NCI-H526 treated with DMSO at 0.1 percent for 48 hours (cell line): ENCODE measurements at regions not wholly inside any gene's neighbourhood (a gene's known extent, or its start where the extent isn't known, plus 50 kb on each side); places are given as distances from the start of the nearest gene placed in this dataset.
A peak's percentile ranks its signal among the peaks of the same experiment; 100 is the strongest.
"Not testable (repeated sequence)": the region's sequence is repeated elsewhere in the genome, so short reads cannot be mapped to it uniquely, and the experiment has no call there.

Source experiments
- DNase-seq: peaks from one replicate; lab custom pipeline; 2025; lab: John Stamatoyannopoulos, UW

DNA sequence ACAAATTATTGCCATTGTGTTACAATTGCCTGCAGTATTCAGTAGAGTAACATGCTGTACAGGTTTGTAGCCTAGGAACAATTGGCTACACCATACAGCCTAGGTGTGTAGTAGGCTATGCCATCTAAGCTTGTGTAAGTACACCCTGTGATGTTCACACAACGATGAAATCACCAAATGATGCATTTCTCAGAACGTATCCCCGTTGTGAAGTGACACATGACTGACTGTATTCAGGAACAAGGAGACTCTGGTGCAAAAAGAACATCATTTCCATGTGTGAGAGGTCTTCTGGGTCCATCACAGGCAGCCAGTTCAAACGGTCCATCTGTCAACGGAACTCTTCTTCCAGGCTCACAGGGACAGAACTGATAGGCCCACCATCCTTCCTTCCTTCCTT lies 263.7 kb downstream of the ANAPC1 start:
- no peak for DNase-seq

DNA sequence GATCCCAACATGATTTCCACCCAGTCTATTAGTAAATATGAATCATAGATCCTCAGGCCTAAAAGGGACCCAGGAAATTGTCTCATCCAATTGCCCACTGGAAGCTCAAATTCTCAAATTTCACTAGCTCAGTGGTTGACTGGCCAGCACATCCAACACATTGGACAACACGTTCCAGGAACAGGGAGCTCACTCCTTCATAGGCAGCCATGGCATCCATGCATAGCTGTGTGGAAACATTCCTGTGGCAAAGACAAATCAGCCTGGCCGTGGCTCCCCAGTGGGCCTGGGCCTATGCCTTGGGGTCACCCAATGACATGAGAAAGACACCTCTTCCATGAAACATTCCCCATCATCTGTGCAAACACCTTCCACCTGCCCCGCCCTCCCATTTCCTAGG lies 261.1 kb downstream of the ANAPC1 start:
- no peak for DNase-seq

DNA sequence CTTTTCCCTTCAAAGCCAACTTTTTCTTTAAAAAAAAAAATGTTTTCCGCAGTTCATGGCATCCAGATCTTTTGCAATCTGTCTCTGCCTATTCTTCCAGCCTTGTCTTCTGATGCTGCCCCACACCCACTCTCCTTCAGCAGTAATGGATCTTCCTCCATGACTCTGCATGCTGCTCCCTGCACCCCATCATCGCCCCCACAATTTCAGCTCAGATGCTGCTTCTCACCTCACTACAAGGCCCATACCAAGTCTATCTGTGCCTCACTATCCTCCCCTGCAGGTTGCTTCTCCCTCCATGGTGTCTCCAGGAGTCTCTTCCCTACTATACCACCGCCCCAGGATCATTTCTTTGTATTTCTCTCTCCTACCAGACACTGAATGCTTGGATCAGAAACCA lies 260.6 kb downstream of the ANAPC1 start:
- DNase-seq, result no peak

DNA sequence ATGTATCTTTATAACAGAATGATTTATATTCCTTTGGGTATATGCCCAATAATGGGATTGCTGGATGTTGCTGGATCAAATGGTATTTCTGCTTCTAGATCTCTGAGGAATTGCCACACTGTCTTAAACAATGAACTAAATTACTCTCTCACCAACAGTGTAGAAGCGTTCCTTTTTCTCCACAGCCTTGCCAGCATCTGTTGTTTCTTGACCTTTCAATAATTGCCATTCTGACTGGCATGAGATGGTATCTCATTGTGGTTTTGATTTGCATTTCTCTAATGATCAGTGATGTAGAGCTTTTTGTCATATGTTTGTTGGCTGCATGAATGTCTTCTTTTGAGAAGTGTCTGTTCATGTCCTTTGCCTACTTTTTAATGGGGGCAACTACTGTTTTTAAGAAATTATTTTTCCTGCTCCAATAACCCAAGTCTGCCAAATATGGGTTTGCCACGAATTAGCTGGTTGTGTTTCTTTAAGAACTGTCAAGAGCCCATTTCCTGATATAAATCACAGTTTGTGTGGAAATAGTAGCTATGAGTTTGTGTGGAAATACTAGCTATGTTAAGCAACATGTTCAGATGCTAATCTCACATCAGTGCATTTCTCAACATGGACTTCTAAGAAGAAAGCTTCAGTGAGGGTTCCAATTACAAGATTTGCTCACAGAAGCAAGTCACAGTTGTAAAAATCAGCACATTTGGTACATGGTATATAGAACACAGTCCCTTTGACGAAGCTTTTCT lies 259.4 kb downstream of the ANAPC1 start:
- DNase-seq, result peak; percentile 38

DNA sequence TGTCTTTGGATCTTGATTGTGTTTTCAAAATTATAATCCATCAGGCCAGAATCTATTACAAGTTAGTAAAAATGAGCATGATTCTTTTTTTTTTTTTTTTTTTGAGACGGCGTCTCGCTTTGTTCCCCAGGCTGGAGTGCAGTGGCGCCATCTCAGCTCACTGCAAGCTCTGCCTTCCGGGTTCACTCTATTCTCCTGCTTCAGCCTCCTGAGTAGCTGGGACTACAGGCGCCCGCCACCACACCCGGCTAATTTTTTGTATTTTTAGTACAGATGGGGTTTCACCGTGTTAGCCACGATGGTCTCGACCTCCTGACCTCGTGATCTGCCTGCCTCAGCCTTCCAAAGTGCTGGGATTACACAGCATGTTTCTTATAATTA lies 258.8 kb downstream of the ANAPC1 start:
- DNase-seq, result not testable (repeated sequence)

DNA sequence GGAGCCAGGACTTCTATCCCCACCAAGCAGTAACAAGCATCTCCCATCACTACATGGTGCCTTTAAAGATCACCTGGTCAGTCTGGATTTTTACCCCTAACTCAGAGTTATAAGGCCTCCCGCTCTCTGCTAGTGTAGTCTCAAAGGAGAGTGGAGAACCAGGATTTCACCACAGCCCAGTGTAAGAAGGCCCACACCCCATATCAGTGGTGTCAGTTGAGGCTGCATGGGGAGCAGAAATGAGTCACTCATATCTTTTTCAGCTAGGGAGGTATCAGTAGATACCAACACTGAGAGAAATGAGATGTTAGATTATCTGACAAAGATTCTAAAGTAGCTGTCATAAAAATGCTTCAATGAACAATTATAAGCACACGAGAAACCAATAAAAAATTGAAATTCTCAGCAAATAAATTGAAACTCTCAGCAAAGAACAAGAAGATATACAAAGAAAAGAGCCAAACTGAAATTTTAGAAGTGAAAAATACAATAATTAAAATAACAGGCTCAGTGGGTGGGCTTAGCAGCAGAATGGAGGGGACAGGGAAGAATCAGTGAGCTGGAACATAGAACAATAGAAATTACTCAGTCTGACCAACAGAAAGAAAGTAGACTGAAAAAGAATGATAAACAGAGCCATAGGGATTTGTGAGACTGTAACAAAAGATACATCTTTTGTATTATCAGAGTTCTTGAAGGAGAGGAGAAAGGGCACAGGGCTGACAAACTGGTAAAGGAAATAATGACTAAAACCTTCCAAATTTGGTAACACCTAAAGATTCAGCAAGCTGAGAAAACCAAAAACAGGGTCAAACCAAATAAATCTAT lies 257.7 kb downstream of the ANAPC1 start:
- DNase-seq, result no peak

DNA sequence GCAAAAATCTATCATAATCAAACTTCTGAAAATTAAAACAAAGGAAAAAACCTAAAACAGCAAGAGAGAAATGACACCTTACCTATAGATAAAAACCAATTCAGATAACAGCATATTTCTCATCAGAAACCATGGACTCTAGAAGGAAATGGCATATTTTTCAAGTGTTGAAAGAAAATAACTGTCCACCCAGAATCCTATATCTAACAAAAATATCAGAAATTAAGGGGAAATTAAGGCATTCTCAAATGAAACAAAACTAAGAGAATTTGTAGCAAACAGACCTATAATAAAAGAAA lies 257.2 kb downstream of the ANAPC1 start:
- DNase-seq, result no peak

DNA sequence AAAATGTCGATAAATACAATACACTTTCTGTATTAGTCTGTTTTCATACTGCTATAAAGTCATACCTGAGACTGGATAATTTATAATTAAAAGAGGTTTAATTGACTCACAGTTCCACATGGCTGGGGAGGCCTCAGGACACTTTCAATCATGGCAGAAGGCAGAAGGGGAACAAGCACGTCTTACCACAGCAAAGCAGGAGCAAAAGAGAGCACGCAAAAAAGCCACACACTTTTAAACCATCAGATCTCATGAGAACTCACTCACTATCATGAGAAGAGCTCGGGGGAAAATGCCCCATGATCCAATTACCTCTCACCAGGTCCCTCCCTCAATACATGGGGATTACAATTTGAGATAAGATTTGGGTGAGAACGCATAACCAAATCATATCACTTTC lies 256.7 kb downstream of the ANAPC1 start:
- DNase-seq, result no peak

DNA sequence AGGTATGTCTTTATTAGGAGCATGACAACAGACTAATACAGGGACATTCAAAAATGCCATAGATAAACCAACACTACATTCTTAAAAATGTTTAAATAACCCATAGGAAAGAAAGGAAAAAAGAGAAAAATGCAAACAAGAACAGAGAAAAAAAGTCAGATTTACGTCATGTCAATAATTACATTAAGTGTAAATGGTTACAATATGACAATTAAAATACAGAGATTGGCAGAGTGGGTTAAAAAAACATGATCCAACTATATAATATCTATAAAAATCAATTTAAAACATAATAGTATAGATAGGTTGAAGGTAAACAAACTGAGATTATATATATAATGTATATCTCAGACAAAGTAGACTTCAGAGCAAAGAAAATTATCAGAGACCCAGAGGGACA lies 255.8 kb downstream of the ANAPC1 start:
- no peak for DNase-seq

DNA sequence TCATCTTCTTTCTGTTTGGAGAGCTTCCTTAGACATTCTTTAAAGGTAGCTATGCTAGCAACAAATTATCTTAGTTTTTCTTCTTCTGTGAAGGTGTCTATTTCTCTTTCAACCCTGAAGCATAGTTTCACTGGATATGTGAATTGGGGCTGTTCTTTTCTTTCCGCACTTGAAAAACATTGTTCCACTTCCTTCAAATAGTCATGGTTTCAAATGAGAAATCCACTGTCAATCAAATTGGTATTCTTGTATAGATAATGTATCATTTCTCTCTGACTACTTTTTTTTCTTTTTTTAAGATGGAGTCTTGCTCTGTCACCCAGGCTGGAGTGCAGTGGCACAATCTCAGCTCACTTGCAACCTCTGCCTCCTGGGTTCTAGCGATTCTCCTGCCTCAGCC lies 254.0 kb downstream of the ANAPC1 start:
- no peak for DNase-seq

DNA sequence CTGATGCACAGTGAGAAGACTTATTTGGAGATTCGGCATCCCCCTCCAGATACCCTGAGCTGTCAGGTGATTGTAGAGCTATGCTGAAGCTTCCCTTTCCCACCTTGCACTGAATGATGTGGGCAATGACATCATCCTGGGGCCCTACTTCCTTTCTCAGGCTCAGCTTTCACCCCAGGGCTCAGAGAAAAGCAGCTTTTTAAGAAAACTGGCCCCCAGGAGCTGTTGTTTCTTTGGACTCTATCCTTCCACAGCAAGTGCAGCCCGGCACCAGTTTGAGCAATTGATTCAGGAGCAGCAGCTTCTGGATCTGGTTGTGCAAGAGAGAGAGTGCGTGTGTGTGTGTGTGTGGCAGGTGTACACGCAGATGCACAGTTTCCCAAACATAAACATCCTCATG lies 251.3 kb downstream of the ANAPC1 start:
- DNase-seq, result no peak

DNA sequence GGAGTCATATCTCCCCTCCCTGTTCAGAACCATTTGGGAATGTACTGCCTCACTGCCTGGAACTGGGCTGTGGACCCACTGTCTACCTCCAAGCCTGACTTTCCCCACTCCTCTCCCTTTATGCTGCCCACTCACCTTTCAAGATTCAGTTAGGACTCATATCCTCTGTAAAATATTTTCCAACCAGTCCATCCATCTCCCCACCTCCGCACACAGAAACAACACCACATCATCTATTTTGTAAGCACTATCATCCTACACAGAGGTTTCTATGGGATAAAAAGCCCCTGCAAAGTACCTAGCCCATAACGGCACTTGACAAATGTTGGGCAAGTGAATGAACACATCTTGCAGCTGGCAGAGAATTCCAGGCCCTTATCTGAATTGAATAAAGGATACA lies 250.8 kb downstream of the ANAPC1 start:
- no peak for DNase-seq

DNA sequence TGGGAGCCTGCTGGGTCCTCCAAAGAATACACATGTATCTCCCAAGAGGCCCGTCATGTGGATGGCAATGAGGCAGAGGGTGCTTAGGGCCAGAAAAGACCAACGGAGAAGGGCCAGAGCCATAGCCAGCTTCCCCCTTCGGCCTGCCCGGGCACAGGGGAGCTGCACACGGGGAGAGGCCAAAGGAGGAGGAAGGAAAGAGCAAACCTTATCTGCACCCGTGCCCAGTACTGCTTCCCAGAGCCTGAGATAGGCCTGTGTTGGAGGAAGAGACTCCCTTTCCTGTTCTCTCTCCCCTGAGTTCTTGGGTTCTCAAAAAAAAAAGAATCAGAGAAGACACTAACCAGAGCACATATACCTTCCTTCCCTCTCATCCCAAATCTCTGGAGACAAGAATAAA lies 250.3 kb downstream of the ANAPC1 start:
- no peak for DNase-seq

DNA sequence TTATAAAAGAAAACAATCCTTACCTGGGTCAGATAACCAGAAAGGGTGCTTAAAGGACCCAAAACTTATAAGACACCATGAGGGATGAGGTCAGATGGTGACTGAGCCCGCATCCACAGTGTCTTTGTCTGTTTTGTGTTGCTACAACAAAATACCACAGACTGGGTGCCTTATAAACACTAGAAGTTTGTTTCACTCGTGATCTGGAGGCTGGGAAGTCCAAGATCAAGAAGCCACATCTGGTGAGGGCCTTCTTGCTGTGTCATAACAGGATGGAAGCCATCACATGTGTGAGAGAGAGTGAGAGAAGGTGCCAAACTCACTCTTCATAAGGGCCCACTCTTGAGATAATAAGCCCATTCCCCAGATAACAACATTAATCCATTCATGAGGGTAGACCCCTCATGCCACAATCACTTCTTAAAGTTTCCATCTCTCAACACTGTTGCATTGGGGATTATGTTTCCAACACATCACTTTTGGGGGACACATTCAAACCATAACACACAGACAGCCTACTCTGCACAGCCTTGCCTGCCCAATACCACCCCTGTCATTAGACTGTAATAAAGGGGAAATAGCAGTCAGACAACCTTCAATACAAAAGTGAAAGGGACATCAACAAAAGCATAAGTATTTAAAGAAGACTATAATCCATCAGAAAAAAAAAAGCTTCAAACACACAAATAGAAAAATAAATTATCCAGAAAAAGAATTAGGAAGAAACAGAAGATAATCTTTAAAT lies 249.8 kb downstream of the ANAPC1 start:
- DNase-seq, result no peak

DNA sequence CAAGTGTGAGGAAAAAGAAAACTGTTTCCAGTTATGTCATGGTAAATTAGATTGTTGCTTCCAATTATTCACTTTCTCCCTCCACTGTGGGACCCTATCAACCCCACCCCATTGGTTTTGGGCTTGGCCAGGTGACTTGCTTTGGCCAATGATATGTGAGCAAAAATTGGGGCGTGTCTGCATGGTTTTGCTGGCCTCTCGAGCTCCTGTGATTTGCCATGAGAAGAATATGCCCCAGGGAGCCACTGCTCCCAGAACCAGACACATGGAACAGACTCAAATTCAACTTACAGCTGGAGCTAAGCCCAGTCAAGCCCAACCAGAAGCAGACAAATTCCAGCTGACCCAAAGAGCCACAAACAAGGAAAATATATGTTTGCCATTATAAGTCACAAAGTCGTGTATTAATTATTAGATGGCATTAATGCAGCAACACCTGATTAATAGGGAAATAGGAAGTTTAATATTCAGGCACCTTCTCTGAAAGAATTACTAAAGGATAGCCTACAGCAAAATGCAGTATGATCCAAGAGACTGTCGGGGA lies 248.9 kb downstream of the ANAPC1 start:
- no peak for DNase-seq

DNA sequence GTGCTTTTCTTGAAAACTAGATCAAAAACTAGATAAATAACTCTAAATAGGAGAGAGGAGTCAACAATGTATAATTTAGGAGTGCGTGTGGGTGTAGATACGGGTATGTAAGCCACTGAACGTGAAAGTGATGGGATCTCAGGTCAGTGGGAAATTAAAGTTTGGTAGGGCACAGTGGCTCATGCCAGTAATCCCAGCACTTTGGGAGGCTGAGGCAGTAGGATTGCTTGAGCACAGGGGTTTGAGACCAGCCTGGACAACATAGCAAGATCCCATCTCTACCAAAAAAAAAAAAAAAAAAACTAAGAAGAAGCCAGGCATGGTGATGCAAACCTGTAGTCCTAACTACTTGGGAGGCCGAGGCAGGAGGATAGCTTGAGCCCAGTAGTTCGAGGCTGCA lies 247.1 kb downstream of the ANAPC1 start:
- DNase-seq, result no peak

DNA sequence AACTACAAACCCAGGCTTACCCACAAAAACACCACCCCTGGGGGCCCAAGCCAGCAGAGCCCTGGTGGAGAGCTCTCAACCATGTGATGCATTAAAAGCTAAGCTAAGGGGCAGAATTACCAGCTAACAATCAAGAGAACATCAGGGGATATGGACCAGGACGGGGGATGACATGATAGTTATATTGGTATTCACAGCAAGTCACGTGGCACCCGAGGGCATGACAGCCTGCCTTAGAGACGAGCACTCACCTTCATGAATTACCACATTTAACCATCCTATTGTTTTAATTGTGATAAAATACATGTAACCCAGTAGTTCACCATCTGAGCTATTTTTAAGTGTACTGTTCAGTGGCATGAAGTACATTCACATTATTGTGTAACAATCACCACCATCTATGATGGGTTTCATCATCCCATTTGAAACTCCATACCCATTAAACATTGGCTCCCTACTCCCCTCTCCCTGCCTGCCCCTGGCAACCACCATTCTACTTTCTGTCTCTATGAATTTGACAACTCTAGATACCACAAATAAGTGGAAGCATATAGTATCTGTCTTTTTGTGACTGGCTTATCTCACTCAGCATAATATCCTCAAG lies 245.6 kb downstream of the ANAPC1 start:
- DNase-seq, result no peak

DNA sequence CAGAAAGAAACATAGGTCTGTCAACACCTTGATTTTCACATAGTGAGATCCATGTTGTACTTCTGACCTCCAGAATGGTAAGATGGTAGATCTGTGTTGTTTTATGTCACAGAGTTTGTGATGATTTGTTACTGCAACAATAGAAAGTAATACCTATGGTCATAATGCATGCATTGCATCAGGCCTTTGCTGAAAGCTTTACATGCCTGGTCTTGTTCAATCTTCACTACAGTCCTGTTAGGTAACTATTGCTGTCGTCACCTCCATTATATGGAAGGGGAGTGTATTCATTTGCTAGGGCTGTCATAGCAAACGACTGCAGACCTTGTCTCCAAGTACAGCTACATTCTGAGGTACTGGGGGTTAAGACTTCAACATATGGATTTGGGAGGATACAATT lies 243.5 kb downstream of the ANAPC1 start:
- no peak for DNase-seq

DNA sequence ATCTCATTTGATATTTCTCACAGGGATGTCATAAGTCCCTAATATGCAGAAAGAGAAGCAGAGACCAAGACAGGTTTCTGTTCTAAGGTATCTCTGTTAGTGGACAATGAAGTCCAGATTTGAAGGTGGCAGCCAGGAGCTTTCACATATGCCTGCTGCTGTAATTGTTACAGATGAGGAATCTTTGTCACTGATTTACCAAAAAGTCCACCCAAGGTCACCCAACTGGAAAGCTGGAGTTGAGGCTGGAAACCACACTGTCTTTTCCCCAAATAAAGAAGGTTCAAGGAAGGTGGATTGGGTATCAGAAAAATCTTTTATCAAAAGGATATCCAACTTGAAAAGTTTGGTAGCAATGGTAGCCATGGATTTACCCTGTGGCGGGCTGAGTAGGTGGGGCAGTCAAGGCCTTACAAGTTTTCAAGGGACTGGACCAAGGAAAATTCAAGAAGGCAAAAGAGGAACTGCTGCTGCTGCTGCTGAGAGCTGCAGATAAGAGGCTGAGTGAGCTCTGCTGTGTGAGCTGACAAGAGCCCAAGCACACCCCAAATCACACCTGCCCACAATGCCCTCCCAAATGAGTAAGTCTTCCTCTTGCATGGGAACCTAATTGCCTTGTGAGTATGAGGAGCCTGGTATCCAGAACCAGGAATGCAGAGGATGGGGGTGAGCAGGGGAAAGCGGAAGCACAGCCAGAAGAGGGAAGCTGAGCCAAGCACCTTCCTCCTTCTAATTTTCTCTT lies 241.2 kb downstream of the ANAPC1 start:
- no peak for DNase-seq

DNA sequence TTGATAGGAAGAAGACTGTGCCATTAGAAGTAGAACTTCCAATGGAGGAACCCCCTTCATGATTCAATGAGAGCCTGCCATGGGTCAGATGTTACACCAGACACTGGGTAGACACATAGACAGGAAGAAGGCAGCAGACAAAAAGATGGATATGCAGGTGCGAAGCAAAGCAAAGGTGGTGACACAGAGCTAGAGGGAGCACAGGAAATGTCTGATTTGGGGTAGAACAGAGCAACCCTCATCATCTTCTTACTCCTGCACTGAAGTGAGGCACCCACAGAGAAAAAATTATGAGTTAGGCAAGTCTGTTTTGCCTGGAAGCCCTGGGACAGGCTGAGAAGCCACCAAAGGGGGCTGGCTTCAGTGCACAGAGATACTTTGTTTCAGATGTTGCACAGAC lies 240.2 kb downstream of the ANAPC1 start:
- no peak for DNase-seq

DNA sequence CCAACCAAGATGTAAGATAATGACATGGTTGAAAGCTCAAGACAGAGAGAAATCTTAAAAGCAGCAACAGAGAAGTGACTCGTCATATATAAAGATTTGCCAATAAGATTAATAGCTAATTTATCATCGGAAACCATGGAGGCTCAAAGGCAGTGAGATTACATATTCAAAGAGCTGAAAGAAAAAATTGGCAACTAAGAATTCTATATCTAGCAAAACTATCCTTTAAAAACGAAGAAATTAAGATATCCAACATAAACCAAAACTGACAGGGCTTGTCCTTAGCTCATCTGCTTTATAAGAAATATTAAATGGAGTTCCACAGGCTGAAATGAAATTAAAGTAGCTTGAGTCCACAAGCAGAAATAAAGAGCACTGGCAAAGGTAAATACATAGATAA lies 236.6 kb downstream of the ANAPC1 start:
- DNase-seq, result no peak

DNA sequence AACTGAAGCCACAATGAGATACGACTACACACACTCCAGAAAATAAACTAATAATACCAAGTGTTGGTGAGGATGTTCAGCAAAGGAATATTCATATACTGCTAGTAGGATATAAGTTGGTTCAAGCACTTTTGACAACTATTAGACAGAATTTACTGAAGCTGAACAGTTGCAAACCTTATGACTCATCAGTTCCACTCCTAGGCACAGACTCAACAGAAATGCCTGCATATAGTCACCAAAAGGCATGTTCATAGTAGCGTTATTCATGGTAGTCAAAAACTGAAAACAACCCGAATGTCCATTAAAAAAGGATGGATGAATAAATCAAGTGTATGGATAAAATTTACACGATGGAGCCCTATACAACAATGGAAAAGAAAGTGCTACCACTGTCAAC lies 232.0 kb downstream of the ANAPC1 start:
- no peak for DNase-seq
